Gastrocnemius medialis (tissue), 4 donors: ENCODE measurements at regions not wholly inside any gene's neighbourhood (a gene's known extent, or its start where the extent isn't known, plus 50 kb on each side); places are given as distances from the start of the nearest gene placed in this dataset.

ENCODE experiments used
- POLR2A ChIP-seq, 2 donors: fragments of 450-650 bp; IDR thresholded peaks; one replicate each; pipeline ENCODE4 v1.6.1; 2017; ENCODE audit warnings: antibody characterized with exemption in 2 of 2, mild to moderate bottlenecking in 2 of 2, moderate library complexity in 2 of 2
- TF ChIP-seq, protein P1 (sequence below), 5 experiments: fragments of 450-650 bp in 3 of 5; fragments of 200-600 bp in 2 of 5; sonication (generic) in 2 of 5; IDR thresholded peaks in 4 of 5; conservative IDR thresholded peaks in 1 of 5; 1 replicate in 4 of 5; 2 replicates in 1 of 5; pipeline ENCODE4 v1.5.1; 2016 to 2019; ENCODE audit warnings: antibody characterized with exemption in 5 of 5, mild to moderate bottlenecking in 3 of 5, moderate library complexity in 3 of 5

DNA sequence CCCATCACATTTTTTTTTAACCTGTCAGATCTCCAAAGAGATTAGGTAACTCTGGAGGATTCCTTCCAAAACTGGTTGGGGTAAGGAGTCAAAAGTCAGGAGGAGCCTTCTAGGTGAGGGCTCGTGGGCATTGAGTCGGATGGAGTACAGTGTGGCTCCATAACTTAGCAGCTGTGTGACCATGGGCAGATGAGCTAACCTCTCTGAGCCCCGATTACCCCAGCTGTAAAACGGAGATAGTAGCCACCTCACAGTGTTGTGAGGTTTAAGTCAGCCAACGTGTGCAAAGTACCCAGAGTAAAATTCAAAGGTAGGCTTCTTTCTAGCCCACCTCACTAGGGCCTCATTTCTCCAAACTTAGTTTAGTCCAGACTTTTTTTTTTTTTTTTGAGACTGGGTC is 151.5 kb downstream of the CD24 start:
- TF ChIP-seq, protein P1, sequence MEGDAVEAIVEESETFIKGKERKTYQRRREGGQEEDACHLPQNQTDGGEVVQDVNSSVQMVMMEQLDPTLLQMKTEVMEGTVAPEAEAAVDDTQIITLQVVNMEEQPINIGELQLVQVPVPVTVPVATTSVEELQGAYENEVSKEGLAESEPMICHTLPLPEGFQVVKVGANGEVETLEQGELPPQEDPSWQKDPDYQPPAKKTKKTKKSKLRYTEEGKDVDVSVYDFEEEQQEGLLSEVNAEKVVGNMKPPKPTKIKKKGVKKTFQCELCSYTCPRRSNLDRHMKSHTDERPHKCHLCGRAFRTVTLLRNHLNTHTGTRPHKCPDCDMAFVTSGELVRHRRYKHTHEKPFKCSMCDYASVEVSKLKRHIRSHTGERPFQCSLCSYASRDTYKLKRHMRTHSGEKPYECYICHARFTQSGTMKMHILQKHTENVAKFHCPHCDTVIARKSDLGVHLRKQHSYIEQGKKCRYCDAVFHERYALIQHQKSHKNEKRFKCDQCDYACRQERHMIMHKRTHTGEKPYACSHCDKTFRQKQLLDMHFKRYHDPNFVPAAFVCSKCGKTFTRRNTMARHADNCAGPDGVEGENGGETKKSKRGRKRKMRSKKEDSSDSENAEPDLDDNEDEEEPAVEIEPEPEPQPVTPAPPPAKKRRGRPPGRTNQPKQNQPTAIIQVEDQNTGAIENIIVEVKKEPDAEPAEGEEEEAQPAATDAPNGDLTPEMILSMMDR (IDR thresholded peaks at IDR 0.05 in 4 of 5, conservative IDR thresholded peaks at IDR 0.05 in 1 of 5), result no peak
- TF ChIP-seq POLR2A (IDR thresholded peaks at IDR 0.05), result no peak
